ENCODE measurements at regions not wholly inside any gene's neighbourhood (a gene's known extent, or its start where the extent isn't known, plus 50 kb on each side); places are given as distances from the start of the nearest gene placed in this dataset.
"Not testable (repeated sequence)": the region's sequence is repeated elsewhere in the genome, so short reads cannot be mapped to it uniquely, and the experiment has no call there.

DNA sequence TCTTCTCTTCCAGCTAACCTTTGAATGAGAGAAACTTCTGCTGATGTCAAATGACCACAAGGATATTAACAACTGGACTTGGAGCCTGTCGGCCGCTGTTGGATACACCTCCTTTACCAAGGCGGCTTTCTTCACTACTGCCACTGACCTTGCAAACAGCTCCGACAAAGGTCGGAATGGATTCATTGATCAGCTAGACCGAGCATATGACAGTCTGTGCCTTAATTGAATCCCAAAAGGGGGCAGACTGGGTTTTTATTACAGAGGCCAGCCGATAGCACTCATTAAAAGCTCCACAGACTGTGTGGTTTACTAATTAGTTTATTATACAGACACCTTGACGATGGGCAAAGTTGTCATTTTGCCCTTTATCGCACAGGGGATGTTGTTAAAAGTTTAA lies 394.5 kb downstream of the RERGL start:
- DNase-seq, result no peak

- no peak for DNase-seq
These were observed 398.6 kb downstream of the RERGL start for GRCh38 chr12:17691369-17691768.

DNA sequence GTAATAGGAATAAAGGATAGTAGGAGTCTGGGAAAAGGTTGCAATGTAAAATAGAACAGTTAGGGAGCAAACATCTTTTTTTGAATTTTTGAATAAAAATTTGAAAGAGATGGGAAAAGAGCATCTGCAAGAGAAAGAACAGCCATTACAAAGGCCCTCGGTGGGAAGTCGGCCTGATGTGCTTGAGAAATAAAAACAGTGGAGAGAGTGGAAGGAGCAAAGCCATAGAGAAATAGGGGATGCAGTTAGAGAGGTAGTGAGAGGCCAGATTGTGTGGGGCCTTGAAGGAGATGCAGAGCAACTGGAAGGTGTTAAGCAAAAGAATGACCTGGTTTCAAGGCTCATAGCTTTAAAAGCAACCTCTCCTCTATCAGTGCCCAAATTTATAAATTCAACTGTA lies 409.8 kb downstream of the RERGL start:
- no peak for DNase-seq

DNA sequence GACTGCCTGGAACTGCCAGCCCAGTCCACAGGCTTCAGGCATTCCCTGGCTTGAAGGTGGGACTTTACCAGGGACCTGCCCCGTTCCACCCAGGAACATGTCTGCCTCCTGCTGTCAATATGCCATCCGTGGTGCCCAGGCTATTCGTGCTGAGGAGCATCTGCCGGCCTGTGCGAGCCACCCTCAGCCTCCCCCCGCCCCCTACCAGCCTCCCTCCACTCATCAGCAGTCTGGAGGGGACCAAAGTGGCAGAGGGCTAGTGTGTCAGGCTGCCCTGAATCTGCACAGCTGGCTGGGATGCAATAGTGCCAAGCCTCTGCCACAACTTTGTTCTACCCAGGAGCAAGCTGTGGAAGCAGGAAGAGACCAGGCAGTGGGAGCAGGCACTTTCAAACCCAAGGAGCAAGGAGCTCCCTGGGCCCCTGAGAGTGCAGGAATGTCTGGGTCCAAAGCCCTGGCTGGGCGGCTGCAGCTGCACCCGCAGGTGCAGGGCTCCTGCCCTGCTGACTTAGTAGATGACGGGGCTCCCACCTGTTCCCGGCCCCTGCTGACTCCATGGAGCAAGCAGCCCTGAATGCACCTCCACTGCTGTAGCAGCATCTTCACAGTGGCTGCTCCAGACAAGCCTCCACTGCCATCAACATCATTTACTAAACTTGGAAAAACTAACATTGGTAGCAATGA lies 423.2 kb downstream of the RERGL start:
- DNase-seq, result no peak

- no peak for DNase-seq
These were observed 424.2 kb downstream of the RERGL start for GRCh38 chr12:17665839-17666238.

- DNase-seq, result no peak
These were observed 428.7 kb downstream of the RERGL start for GRCh38 chr12:17661250-17661649.

- DNase-seq, result no peak
These were observed 437.6 kb downstream of the RERGL start for GRCh38 chr12:17652436-17652835.

DNA sequence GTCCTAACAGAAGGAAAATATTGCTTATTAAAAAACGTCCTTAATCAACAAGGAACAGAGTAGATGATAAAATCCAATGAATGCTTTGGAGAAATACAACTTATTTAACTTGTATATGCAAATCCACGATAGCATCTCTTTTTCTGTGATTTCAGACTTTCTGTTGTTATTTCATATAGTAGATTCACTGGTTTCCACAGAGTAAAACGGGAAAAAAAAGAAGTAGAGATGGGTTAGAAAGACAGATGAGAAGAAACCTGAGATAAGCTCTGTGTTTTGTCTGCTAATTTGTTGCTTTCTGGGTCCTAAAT lies 447.7 kb downstream of the RERGL start:
- DNase-seq, result no peak

DNA sequence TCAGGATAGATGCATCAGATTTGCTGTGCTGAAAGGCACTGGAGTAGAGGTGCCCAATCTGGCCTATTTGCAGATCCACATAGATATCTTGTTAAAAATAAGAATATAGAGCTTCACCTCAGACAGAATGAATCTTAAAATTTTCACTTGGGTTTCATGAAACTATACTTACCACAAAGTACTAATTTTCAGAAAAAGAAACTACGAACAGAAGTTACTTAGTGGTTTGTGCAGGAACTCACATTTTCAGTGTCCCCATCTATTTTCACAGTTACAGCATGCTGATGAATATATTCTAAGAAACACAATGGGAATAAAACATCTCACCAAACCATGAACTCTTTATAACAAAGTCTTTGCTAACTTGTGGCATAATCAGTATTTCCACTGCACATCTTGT lies 449.4 kb downstream of the RERGL start:
- no peak for DNase-seq

DNA sequence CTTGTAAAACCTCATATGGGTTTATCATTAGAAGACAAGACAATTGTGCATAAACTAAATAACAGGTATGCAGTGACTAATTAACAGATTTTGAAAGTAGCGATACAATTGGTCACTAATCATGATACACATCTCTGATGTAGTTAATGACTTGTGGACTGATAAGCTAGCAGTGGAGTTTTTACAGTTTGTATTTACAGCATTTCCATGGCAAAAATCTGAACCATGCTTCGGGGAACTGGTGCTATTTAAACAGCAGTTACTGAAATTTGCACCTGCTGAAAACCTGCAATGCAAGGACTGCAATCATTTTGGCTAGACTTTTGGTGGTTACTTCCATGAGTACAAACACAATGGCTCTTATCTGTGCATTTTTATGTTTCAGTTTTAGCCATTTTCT lies 471.2 kb downstream of the RERGL start:
- no peak for DNase-seq

GRCh38 chr12:17609701-17610100 lies 480.3 kb downstream of the RERGL start:
- DNase-seq, result no peak

- DNase-seq, result no peak
These were observed 480.8 kb downstream of the RERGL start for GRCh38 chr12:17609153-17609552.

DNA sequence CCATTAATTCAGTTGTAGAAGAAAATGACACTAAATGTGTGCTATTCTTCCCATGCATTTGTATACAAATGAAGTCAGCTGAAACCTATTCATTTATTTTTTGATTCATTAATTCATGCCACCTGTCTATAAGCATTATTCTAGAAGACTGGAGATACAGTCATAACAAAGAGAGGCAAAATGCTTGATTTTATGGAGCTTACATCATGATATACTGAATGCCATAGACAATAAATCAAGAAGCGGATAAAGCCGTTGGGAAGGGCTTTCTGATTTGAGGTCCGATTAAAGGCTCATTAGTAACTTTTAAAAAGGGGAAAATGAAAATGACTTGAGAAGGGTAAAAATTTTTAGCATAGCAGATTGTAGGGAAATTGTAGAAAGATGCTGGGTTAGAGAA lies 494.9 kb downstream of the RERGL start:
- DNase-seq, result no peak

DNA sequence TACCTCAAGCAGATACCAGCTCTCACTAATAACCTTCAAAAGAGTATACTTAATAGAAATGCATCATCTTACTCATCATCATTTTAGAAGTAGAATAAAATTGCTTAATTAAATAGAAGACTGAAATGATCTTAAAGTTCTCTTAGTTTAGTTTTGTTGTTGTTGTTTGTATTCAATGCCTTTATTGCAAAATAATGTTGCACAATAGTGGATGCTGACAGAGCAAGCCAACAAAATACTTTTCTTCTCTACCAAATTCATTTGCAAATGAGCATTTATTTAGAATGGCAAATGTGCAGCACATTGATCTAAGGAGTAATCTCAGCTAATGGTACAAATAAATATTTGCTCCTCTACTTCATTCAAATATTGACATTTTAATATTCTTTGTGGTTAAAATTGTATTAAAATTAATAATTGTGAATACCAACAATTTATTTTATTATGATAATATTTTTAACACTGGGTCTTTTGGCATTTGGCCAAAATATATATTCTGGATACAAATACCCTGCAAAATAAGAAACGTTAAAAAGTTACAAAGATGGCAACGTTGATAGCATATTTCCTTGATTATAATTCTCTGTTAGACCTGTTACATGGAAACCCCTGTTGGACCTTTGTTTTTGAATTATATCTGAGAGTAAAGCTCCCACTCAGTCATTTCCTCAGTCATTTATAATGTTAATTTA lies 496.1 kb downstream of the RERGL start:
- DNase-seq, result no peak

DNA sequence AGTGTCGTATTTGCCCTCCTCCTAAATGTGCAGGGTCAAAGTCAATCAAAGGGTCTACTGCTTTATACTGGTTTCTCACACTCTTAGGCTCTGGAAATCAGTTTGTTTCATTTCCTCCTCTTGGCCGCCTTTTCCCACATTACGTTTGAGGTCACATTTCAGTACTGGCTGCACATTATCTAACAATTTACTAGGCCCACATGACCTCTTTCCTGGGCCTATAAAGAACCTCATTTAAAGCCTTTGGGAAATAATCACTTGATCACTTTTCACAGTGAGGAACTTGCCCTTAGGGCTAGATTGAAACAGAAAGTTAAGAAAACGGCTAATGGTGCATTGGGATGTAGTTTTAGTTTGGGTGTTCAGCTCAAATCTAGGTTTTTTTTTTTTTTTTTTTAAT lies 497.5 kb downstream of the RERGL start:
- DNase-seq, result no peak

DNA sequence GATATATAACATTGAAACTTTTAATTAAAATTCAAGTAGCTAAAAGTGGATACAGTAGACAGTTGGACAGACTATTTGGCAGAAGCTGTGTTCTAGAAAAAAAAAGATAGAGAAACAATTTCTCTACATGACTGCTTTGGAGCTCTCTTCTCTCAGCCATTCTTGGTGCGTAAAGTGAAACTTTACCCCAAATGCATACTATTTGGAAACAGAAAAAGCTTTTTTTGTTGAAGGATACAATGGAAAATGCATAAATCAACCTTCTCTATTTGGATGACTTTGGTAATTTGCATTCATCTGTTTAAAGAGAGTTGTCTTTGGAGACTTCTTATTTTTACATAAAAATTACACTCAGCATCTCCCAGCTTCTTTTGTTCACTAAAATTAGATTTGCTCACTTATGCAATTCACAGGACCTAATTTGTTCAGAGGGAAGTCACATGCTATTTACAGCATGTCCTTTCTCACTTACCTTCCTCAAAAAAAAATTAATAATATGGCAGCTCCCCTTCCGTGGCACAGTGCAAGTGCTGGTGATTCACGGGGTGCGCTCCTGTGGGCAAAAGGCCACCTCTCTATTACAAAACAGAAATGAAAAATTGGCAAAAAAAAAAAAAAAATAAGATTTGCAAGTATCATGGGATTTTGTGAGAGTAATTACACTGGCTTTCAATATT lies 498.9 kb downstream of the RERGL start:
- no peak for DNase-seq

- peak; percentile 40 to 73 for DNase-seq
These were observed 501.0 kb downstream of the RERGL start for GRCh38 chr12:17588968-17589367.

- peak in 1 of 2 experiments; percentile 12 for DNase-seq
These were observed 510.6 kb downstream of the RERGL start for GRCh38 chr12:17579205-17580026.

GRCh38 chr12:17577405-17577804 lies 512.6 kb downstream of the RERGL start:
- DNase-seq, result no peak

DNA sequence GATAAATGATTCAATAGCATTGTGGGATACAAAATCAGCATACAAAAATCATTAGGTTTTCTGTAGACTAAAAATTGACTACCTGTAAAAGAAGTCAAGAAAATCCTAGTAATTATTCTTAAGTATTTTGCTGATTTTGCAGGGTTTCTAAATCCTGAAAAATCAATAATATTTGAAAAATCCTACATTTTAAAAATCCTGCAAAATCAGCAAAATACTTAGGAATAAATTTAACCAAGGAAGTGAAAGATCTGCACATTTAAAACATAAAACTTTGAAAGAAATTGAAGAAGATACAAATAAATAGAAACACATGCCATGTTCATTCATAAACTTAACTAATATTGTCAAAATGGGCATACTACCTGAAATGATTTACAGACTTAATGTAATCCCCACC lies 517.7 kb downstream of the RERGL start:
- no peak for DNase-seq

DNA sequence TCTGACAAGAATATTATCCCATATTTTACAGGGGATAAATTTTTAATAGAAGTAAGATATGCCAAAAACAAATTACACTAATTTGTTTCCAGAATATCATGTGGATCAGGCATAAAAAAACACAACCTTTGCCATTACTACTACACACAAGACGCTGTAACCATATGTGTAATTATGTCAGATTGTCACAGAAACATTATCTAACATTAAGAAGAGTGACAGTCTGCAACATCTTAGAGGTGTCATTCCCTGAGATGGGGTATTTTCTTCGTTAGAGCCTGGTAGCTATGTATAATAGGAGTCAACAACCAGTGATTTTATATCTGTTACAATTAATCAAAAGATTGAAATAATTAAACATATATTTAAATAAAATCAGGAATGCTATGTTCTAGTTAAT lies 518.9 kb downstream of the RERGL start:
- DNase-seq, result no peak

GRCh38 chr12:17564630-17565029 lies 525.4 kb downstream of the RERGL start:
- not testable (repeated sequence) for DNase-seq

GRCh38 chr12:17550011-17550410 lies 540.0 kb downstream of the RERGL start:
- DNase-seq, result no peak

- DNase-seq, result no peak
These were observed 549.1 kb downstream of the RERGL start for GRCh38 chr12:17540921-17541320.

All from NCI-H446 (cell line).